Esophagus muscularis mucosa (tissue), 4 donors: ENCODE measurements at regions not wholly inside any gene's neighbourhood (a gene's known extent, or its start where the extent isn't known, plus 50 kb on each side); places are given as distances from the start of the nearest gene placed in this dataset.
A peak's percentile ranks its signal among the peaks of the same experiment; 100 is the strongest.

Source experiments
- DNase-seq: peaks from one replicate; pipeline ENCODE4 v3.0.0-alpha.2; 2017; ENCODE audit errors: extremely low spot score
- H3K27ac ChIP-seq, 4 donors: fragments of 200-600 bp; sonication (generic); replicated peaks in 1 of 4; 1 replicate in 3 of 4; 2 replicates in 1 of 4; pipeline ENCODE4 v1.5.1; 2016 to 2019; ENCODE audit warnings: mild to moderate bottlenecking in 1 of 4
- H3K27me3 ChIP-seq, 4 donors: fragments of 200-600 bp; sonication (generic); one replicate each; pipeline versions ENCODE4 v1.5.1 to v1.6.0; 2016 to 2019
- H3K36me3 ChIP-seq, 4 donors: fragments of 200-600 bp; sonication (generic); one replicate each; pipeline ENCODE4 v1.5.1; 2016 to 2019
- H3K4me1 ChIP-seq, 4 donors: fragments of 200-600 bp; sonication (generic); one replicate each; pipeline ENCODE4 v1.5.1; 2016 to 2019
- H3K4me3 ChIP-seq, 4 donors: fragments of 200-600 bp; sonication (generic); 1 replicate in 2 of 4; 2 replicates in 2 of 4; pipeline ENCODE4 v1.5.1; 2016 to 2019; ENCODE audit warnings: mild to moderate bottlenecking in 4 of 4, moderate library complexity in 1 of 4
- H3K9me3 ChIP-seq, 4 donors: fragments of 200-600 bp; sonication (generic); 1 replicate in 3 of 4; 2 replicates in 1 of 4; pipeline ENCODE4 v1.5.1; 2016 to 2019
- CTCF ChIP-seq, 3 experiments: fragments of 200-600 bp in 2 of 3; fragments of 450-650 bp in 1 of 3; sonication (generic) in 2 of 3; IDR thresholded peaks; one replicate each; pipeline ENCODE4 v1.5.1; 2017 to 2019; ENCODE audit warnings: antibody characterized with exemption in 3 of 3, mild to moderate bottlenecking in 2 of 3, moderate library complexity in 1 of 3
- EP300 ChIP-seq: sonication (generic); formaldehyde crosslinking; IDR thresholded peaks from one replicate; pipeline ENCODE4 v1.6.1; 2017; ENCODE audit warnings: antibody characterized with exemption
- POLR2A ChIP-seq: fragments of 450-650 bp; IDR thresholded peaks from one replicate; pipeline ENCODE4 v1.6.1; 2017; ENCODE audit warnings: antibody characterized with exemption, moderate library complexity, mild to moderate bottlenecking, low read depth
- POLR2AphosphoS5 ChIP-seq, 2 donors: sonication (generic); formaldehyde crosslinking; IDR thresholded peaks; one replicate each; pipeline ENCODE4 v1.6.1; 2017; ENCODE audit warnings: antibody characterized with exemption in 2 of 2
- WGBS: methylation state at CpG from one replicate; pipeline ENCODE4 v1.1.5; 2018; 5-methylcytosine and 5-hydroxymethylcytosine counted together
- intact Hi-C: fragments of 100-400 bp; cut with DNase I; formaldehyde crosslinking; loops from one replicate; pipeline ENCODE4 v1.15.1; 2023

DNA sequence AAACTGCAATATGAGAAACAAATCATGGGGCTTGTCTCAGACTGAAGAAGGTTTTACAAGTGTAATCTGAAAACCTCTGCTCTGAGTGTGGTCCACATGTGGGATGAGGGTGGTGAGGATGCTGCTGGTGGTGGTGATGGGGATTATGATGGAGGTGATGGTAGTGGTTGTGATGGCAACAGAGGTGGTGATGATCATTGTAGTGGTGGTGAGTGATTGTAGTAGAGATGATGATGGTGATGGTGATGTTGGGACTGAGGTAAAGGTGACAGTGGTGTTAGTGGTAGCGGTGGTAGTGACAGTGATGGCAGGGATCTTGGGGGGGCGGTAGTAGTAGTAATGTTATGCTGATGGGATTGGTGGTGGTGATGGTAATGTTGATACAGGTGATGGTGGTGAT is 217.8 kb downstream of the ANAPC1 start:
- Histone ChIP-seq H3K27me3 (no peaks in the 10 kb centered on the region), H3K27ac (no peak overlapping the region), H3K36me3 (no peaks in the 10 kb centered on the region), H3K4me1 (peaks cover 0 to 17% (median 10%) of the 10 kb centered on the region in 4 donors), H3K9me3 (no peaks in the 10 kb centered on the region), H3K4me3 (no peak overlapping the region)
- TF ChIP-seq POLR2AphosphoS5 (IDR thresholded peaks at IDR 0.05), result no peak
- TF ChIP-seq EP300, result no peak
- no peak for TF ChIP-seq CTCF (IDR thresholded peaks at IDR 0.05)
- no peak for TF ChIP-seq POLR2A
- intact Hi-C loops, result no loop called here
- DNase-seq, result peak; percentile 64
- 95% methylated on average over 2 of the region's 2 CpGs for WGBS

DNA sequence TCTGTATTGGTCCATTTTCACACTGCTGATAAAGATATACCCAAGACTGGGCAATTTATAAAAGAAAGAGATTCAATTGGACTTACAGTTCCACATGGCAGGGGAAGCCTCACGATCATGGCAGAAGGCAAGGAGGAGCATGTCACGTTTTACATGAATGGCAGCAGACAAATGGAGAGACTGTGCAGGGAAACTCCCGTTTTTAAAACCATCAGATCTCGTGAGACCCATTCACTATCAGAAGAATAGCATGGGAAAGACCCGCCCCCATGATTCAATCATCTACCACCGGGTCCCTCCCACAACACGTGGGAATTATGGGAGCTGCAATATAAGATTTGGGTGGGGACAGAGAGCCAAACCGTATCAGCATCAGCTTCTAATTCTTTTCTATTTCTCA is 217.0 kb downstream of the ANAPC1 start:
- no peaks in the 10 kb centered on the region for H3K9me3 ChIP-seq
- H3K4me3 ChIP-seq, result no peak overlapping the region
- peak; percentile 75 for DNase-seq
- WGBS, result 92% methylated on average over 8 of the region's 8 CpGs
- TF ChIP-seq POLR2AphosphoS5 (IDR thresholded peaks at IDR 0.05), result no peak
- no peak for TF ChIP-seq POLR2A
- no peak for TF ChIP-seq CTCF (IDR thresholded peaks at IDR 0.05)
- TF ChIP-seq EP300, result no peak
- H3K36me3 ChIP-seq, result no peaks in the 10 kb centered on the region
- intact Hi-C loops, result no loop called here
- no peak overlapping the region for H3K27ac ChIP-seq
- no peaks in the 10 kb centered on the region for H3K27me3 ChIP-seq
- peaks cover 0 to 21% (median 14%) of the 10 kb centered on the region in 4 donors for H3K4me1 ChIP-seq

DNA sequence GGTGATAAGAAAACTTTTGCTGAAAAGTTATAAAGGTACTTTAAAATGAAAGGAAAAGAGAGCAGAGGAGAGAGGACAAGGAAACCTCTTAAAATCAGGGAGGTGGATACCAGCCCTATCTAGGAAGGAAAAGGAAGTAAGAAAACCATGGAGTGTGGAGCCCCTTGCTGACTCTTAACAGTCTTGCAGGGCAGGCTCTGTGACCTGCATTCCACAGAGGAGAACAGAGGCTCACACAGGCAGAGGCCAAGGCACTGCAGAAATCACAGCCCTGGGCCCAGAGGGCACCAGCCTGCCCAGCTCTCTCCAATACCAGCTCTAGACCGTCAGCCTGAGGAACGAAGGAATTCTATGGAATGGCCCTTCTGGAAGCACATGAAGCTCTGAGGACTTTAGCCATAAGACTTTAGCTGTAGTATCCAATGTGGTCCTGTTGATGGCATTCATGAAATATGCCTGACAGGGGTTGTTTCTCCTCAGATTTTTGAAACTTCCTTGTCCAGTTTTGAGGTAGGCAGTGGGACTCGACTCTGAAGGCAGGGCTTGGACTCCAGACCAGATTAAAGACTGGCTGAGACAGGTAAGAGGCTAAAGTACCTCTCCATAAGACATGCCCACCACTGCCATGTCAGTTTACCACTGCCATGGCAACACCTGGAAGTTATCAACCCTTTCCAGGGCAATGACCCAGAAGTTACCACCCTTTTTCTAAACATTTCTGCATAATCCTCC is 216.3 kb downstream of the ANAPC1 start:
- intact Hi-C loops, result no loop called here

DNA sequence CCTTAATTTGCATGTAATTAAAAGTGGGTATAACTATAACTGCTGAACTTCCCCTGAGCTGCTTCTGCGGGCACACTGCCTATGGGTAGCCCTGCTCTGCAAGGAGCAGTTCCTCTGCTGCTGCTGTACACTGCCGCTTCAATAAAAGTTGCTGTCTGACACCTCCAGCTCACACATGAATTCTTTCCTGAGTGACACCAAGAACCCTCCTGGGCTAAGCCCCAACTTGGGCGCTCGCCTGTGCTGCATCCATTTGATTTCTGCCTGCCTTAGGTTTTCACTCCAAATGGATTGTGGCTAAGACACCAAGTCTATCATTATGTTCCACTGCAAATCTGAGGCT is 215.7 kb downstream of the ANAPC1 start:
- no peak for TF ChIP-seq CTCF (IDR thresholded peaks at IDR 0.05)
- Histone ChIP-seq H3K4me1 (peaks cover 0 to 12% (median 4%) of the 10 kb centered on the region in 4 donors), H3K27me3 (no peaks in the 10 kb centered on the region), H3K9me3 (no peaks in the 10 kb centered on the region), H3K27ac (no peak overlapping the region), H3K4me3 (no peak overlapping the region), H3K36me3 (no peaks in the 10 kb centered on the region)
- peak; percentile 53 for DNase-seq
- 100% methylated on average over 4 of the region's 4 CpGs for WGBS
- intact Hi-C loops, result no loop called here

More for the DNA sequence above, 216.3 kb downstream of the ANAPC1 start:
- Histone ChIP-seq H3K4me3 (no peak overlapping the region), H3K9me3 (no peaks in the 10 kb centered on the region), H3K27me3 (no peaks in the 10 kb centered on the region), H3K4me1 (peaks cover 0 to 17% (median 7%) of the 10 kb centered on the region in 4 donors), H3K27ac (no peak overlapping the region), H3K36me3 (no peaks in the 10 kb centered on the region)
- DNase-seq, result peak; percentile 80
- 77% methylated on average over 3 of the region's 3 CpGs for WGBS
- TF ChIP-seq POLR2AphosphoS5 (IDR thresholded peaks at IDR 0.05) (no peak), EP300 (no peak), CTCF (IDR thresholded peaks at IDR 0.05) (peak; percentile 29 to 44 (median 33)), POLR2A (no peak)

- Histone ChIP-seq H3K27ac (no peak overlapping the region), H3K36me3 (no peaks in the 10 kb centered on the region), H3K9me3 (no peaks in the 10 kb centered on the region), H3K4me1 (peaks cover 0 to 17% (median 9%) of the 10 kb centered on the region in 4 donors), H3K27me3 (no peaks in the 10 kb centered on the region), H3K4me3 (no peak overlapping the region)
- DNase-seq, result peak; percentile 34
- intact Hi-C loops, result no loop called here
- WGBS, result 95% methylated on average over 5 of the region's 5 CpGs
- no peak for TF ChIP-seq POLR2A
- no peak for TF ChIP-seq CTCF (IDR thresholded peaks at IDR 0.05)
- TF ChIP-seq EP300, result no peak
- no peak for TF ChIP-seq POLR2AphosphoS5 (IDR thresholded peaks at IDR 0.05)
These were observed 215.3 kb downstream of the ANAPC1 start for GRCh38 chr2:111668741-111669140.
